Testis (tissue), 2 donors: ENCODE measurements at regions not wholly inside any gene's neighbourhood (a gene's known extent, or its start where the extent isn't known, plus 50 kb on each side); places are given as distances from the start of the nearest gene placed in this dataset.

Source experiments
- POLR2A ChIP-seq: fragments of 450-650 bp; IDR thresholded peaks from one replicate; pipeline ENCODE4 v1.6.1; 2017; ENCODE audit warnings: antibody characterized with exemption, mild to moderate bottlenecking, moderate library complexity
- TF ChIP-seq, protein P1 (sequence below), 3 experiments: fragments of 450-650 bp in 2 of 3; fragments of 200-600 bp in 1 of 3; sonication (generic) in 1 of 3; IDR thresholded peaks; one replicate each; pipeline ENCODE4 v1.5.1; 2016 to 2019; ENCODE audit warnings: antibody characterized with exemption in 3 of 3, mild to moderate bottlenecking in 2 of 3, moderate library complexity in 1 of 3

- TF ChIP-seq POLR2A = no peak
- TF ChIP-seq, protein P1, sequence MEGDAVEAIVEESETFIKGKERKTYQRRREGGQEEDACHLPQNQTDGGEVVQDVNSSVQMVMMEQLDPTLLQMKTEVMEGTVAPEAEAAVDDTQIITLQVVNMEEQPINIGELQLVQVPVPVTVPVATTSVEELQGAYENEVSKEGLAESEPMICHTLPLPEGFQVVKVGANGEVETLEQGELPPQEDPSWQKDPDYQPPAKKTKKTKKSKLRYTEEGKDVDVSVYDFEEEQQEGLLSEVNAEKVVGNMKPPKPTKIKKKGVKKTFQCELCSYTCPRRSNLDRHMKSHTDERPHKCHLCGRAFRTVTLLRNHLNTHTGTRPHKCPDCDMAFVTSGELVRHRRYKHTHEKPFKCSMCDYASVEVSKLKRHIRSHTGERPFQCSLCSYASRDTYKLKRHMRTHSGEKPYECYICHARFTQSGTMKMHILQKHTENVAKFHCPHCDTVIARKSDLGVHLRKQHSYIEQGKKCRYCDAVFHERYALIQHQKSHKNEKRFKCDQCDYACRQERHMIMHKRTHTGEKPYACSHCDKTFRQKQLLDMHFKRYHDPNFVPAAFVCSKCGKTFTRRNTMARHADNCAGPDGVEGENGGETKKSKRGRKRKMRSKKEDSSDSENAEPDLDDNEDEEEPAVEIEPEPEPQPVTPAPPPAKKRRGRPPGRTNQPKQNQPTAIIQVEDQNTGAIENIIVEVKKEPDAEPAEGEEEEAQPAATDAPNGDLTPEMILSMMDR (IDR thresholded peaks at IDR 0.05) = no peak
Measured at GRCh38 chr3:117938974-117939373, 1095.7 kb downstream of the IGSF11 start.
